Psoas muscle (tissue), 7 donors: ENCODE measurements at regions not wholly inside any gene's neighbourhood (a gene's known extent, or its start where the extent isn't known, plus 50 kb on each side); places are given as distances from the start of the nearest gene placed in this dataset.
A peak's percentile ranks its signal among the peaks of the same experiment; 100 is the strongest.

Experiments used
- ATAC-seq, 4 donors: fragments of 200-7000 bp; cut with Tn5 transposase; one replicate each; pipeline ENCODE4 v1.9.1; 2020; ENCODE audit warnings: moderate library complexity in 3 of 4, mild to moderate bottlenecking in 2 of 4
- DNase-seq, 2 donors: peaks; one replicate each; pipeline ENCODE4 v3.0.0-alpha.2; 2020
- H3K27ac ChIP-seq: fragments of 200-600 bp; one replicate; pipeline ENCODE4 v1.8.0; 2022
- H3K27me3 ChIP-seq, 3 donors: fragments of 200-600 bp in 1 of 3; one replicate each; pipeline versions ENCODE4 v1.6.1 to v1.8.0; 2013 to 2022; ENCODE audit warnings: low read length in 2 of 3, mild to moderate bottlenecking in 2 of 3, moderate library complexity in 1 of 3; ENCODE audit not compliant: insufficient read depth in 3 of 3
- H3K36me3 ChIP-seq, 2 donors: fragments of 200-600 bp in 1 of 2; one replicate each; pipeline versions ENCODE4 v1.6.1 to v1.8.0; 2013 to 2022; ENCODE audit warnings: low read depth in 1 of 2, mild to moderate bottlenecking in 1 of 2, moderate library complexity in 1 of 2; ENCODE audit not compliant: insufficient read depth in 1 of 2
- H3K4me1 ChIP-seq: fragments of 200-600 bp; one replicate; pipeline ENCODE4 v1.8.0; 2022
- H3K4me3 ChIP-seq: fragments of 200-600 bp; one replicate; pipeline ENCODE4 v1.8.0; 2022; ENCODE audit warnings: mild to moderate bottlenecking
- H3K9me3 ChIP-seq: fragments of 200-600 bp; one replicate; pipeline ENCODE4 v1.8.0; 2022
- CTCF ChIP-seq: fragments of 200-600 bp; IDR thresholded peaks from one replicate; pipeline ENCODE4 v1.8.0; 2022; ENCODE audit warnings: antibody characterized with exemption
- WGBS, 3 donors: extraction: QIAGEN DNeasy Blood & Tissue Kit; methylation state at CpG; one replicate each; pipeline versions ENCODE4 v1.1.6 to v1.1.7; 2013; 5-methylcytosine and 5-hydroxymethylcytosine counted together
- intact Hi-C, 2 donors: fragments of 100-400 bp; cut with DNase I; formaldehyde crosslinking; loops; one replicate each; pipeline versions ENCODE4 v1.11.0 to v1.14.2; 2022
- donor health status: healthy with polysubstance abuse.
- donor health status: DM: no; HTN: no; CAD: no; lungs with moderate emphysema.
- donor health status: Bipolar disorder and iron deficiency.
- donor health status: healthy.
- donor health status: DM: yes; HTN: yes; CAD: no.
- donor health status: DM: no; HTN: no; CAD: no.
- donor health status: DM: yes; HTN: yes; CAD: no.

GRCh38 chr13:24016046-24016445 is 118.7 kb upstream of the C1QTNF9B start:
- intact Hi-C loops = no loop called here
- Histone ChIP-seq H3K36me3 (no peaks in the 10 kb centered on the region), H3K4me3 (no peak overlapping the region), H3K27me3 (peaks cover 0 to 3% (median 0%) of the 10 kb centered on the region in 3 donors), H3K4me1 (no peaks in the 10 kb centered on the region), H3K27ac (no peak overlapping the region), H3K9me3 (no peaks in the 10 kb centered on the region)
- DNase-seq (no peak), ATAC-seq (no peak)
- no peak for TF ChIP-seq CTCF
- 65 to 75% (median 74%) methylated on average over 8 of the region's 8 CpGs for WGBS, 3 donors

DNA sequence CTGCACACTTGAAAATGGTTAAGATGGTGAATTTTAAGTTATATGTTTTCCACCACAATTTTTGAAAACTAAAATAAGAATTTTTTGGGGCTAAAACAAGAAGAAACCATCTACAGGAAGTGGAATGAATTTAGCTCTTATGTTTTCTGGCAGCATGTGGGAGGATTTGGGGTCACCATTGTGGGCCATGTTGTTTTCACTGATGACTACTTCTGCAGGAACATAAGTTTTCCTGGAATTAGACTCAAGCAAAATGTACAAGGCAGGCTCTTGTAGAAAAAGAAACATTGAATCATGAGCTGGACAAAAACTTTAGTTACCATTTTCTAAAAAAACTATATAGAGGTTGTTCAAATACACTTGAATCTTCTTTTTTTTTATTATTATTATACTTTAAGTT is 125.3 kb upstream of the C1QTNF9B start:
- no peak for TF ChIP-seq CTCF
- ATAC-seq (no peak), DNase-seq (no peak)
- Histone ChIP-seq H3K27ac (no peak overlapping the region), H3K9me3 (no peaks in the 10 kb centered on the region), H3K36me3 (no peaks in the 10 kb centered on the region), H3K4me3 (no peak overlapping the region), H3K4me1 (no peaks in the 10 kb centered on the region), H3K27me3 (no peaks in the 10 kb centered on the region)
- intact Hi-C loops = loop anchor here (5.0 kb wide), 2 partner anchors 195 to 200 kb away; no protein-coding TSS in a partner anchor

DNA sequence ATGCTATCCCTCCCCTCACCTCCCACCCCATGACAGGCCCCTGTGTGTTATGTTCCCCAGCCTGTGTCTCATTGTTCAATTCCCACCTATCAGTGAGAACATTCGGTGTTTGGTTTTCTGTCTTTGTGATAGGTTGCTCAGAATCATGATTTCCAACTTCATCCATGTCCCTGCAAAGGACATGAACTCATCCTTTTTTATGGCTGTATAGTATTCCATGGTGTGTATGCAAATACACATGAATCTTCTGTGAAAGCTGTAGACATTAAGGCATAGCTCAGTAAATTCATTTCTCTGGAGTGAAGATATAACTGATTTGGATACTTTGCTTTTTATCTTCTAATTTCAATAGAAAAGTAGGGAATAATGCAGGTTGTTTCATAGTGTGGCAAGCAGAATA is 125.8 kb upstream of the C1QTNF9B start:
- DNase-seq (no peak), ATAC-seq (no peak)
- intact Hi-C loops = loop anchor here (5.0 kb wide), 2 partner anchors 194 to 199 kb away; no protein-coding TSS in a partner anchor
- no peak overlapping the region for H3K27ac ChIP-seq
- H3K27me3 ChIP-seq = no peaks in the 10 kb centered on the region
- no peaks in the 10 kb centered on the region for H3K36me3 ChIP-seq
- H3K4me1 ChIP-seq = no peaks in the 10 kb centered on the region
- no peaks in the 10 kb centered on the region for H3K9me3 ChIP-seq
- no peak for TF ChIP-seq CTCF
- WGBS, 3 donors = 95 to 100% (median 97%) methylated on average over 1 of the region's 1 CpG
- H3K4me3 ChIP-seq = no peak overlapping the region

- Histone ChIP-seq H3K9me3 (no peaks in the 10 kb centered on the region), H3K36me3 (no peaks in the 10 kb centered on the region), H3K4me3 (no peak overlapping the region), H3K27me3 (no peaks in the 10 kb centered on the region), H3K27ac (no peak overlapping the region), H3K4me1 (no peaks in the 10 kb centered on the region)
- intact Hi-C loops = no loop called here
- WGBS, 3 donors = 53 to 63% (median 61%) methylated on average over 4 of the region's 4 CpGs
- no peak for ATAC-seq
- TF ChIP-seq CTCF = no peak
- DNase-seq = no peak
Measured at GRCh38 chr13:24027494-24027893, 130.2 kb upstream of the C1QTNF9B start.

DNA sequence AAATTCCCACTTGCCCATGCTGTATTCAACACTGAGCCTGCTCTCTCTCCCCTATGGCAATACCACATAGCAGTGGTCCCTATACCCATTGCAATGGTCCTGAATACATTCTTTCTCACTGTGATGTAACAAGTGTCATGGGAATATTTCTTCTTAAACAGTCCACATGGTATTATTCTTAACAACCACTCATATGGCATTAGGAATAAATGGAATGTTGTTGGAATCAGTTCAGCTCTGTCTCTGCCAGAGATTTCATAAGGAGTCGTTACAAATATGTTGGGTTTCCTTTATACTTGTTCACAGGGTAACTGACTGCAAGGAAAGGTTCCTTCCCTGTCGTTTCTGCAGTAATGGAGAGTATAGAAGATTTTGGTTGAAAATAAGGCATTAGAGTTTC is 128.3 kb upstream of the SPATA13 start:
- H3K4me1 ChIP-seq = no peaks in the 10 kb centered on the region
- WGBS, 3 donors = 12 to 28% (median 24%) methylated on average over 2 of the region's 2 CpGs
- DNase-seq (no peak), ATAC-seq (peak in 1 of 4 donors; percentile 15)
- no peaks in the 10 kb centered on the region for H3K27me3 ChIP-seq
- H3K4me3 ChIP-seq = no peak overlapping the region
- H3K36me3 ChIP-seq = no peaks in the 10 kb centered on the region
- H3K27ac ChIP-seq = no peak overlapping the region
- H3K9me3 ChIP-seq = no peaks in the 10 kb centered on the region
- intact Hi-C loops = no loop called here
- no peak for TF ChIP-seq CTCF
